Hematopoietic multipotent progenitor cell treated with erythropoietin and hydrocortisone succinate and interleukin-3 and kit ligand, for 15 days (in vitro differentiated cells): ENCODE measurements at regions not wholly inside any gene's neighbourhood (a gene's known extent, or its start where the extent isn't known, plus 50 kb on each side); places are given as distances from the start of the nearest gene placed in this dataset.

Source experiments
- DNase-seq: peaks from one replicate; pipeline ENCODE4 v3.0.0-alpha.2; 2015; ENCODE audit warnings: low spot score

DNA sequence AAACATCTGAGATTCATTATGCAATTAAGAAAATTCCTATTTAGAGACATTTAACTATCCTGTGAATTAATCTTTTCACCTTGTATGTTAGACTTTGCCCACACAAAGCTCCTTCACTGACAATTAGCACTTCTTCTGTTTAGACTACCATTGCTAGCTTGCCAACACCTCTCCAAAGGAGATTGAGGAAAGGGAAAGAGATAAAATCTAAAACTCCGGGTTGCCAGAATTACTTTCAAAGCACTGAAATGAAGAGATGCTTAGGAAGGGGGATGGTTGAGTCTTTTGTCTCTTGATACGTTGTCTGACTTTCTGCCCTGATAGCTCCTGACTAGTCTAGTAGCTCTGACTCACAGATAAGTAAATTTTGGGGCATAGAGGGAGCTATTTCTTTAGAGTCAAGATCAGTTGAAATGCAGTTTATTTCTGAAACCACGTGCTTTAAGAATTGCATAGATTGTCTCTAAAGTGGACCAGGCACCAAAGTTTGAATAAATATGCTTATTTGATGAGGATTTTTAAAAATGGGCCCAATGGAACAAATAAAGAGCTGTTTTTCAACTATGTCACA is 74.1 kb upstream of the DSEL start:
- DNase-seq, result no peak

DNA sequence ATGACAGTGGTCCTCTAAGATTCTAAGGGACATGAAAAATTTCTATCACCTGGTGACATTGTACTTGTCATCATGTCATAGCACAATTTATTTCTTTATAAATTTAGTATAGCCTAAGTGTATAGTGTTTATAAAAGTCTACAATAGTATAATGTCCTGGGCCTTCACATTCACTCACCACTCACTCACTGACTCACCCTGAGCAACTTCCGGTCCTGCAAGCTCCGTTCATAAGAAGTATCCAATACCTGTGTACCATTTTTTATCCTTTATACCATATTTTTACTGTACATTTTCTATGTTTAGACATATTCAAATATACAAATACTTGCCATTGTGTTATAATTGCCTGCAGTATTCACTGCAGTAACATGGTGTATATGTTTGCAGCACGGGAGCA is 72.8 kb upstream of the DSEL start:
- no peak for DNase-seq

DNA sequence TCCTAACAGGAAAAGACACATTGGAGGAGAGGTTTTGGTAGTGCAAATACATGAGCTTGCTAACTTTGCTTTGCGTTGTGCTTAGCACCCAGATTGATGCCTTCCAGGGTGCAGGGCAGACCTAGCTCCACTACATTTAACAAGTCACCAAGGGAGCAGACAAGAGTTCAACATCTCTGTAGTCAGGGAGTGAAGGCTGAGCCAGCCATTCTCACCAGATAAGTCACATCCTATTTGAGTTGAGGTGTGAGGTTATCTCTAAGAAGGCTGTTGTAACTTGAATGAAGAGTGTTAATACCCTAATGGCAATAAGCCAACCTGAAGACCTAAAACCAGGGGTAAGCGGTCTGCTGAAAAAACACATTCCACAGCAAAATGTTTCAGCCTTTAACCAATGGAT is 69.6 kb upstream of the DSEL start:
- DNase-seq, result no peak

DNA sequence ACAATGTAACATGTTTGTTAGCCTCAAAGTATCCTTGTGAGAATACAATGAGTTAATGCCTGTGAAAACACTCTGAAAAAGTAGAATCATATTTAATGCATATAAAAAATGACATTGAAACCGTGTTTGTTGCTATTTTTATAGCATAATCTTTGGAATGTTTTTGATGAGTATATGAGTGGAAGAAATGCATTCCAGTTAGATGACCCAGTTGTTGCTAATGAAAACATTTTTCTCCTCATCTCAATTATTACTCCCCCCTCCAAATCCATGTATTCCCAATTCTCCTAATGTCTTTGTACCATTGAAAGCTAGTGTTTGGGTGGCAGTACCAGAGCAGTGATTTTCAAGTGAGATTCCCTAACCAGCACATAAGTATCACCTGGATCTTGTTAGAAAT is 67.1 kb upstream of the DSEL start:
- no peak for DNase-seq

DNA sequence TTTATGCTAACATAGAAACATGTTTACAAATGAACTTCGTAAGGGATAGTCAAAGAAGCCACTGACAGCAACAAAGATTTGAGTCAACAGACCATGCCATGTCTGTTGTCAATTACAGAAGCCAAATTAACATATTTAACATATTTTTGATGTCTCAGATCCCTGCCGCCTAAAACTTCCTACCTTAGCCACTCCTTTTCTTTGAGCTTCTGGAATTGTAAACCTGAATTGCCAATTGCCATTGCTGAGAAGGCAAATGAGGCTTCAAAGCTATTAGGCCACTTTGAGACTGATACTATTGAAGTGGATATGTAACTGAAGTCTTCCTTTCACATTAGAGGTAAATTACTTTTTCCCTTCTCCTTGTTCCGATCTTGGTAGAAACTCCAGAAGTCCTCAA is 66.0 kb upstream of the DSEL start:
- DNase-seq, result no peak

DNA sequence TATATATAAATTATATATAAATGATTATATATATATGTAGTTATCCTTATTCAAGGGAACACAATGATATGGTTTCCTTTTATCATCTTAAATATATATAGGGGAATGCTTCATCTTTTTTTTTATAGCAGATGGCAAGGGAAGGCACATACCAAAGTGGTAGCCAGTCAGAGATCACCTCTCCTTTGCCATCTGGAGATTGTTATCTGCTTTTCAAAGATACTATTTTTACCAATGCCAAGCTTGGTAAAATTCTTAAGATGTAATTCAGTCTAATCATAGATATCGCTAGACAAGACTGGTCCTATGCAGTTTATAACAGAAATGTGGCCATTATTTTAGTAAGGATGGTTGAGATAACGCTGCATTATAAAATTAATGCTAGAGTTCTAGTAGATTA is 64.7 kb upstream of the DSEL start:
- DNase-seq, result no peak

DNA sequence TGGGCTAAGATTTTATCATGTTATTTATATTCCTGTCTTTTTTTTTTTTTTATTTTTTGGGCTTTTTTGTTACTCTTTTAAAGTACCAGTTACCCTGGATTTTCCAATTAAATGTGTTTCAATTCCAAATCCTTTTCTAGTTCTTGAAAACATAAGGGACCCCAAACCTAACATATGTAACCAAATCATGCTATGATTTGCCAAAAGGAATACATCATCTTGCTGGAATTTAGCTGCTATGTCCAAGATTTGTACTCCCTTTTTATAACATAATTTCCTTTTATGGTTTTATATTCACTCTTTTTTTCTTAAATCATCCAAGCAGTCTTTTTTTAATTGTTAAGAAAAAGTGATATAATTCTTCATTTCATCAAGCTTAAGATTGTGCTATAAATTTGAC is 60.9 kb upstream of the DSEL start:
- DNase-seq, result no peak

DNA sequence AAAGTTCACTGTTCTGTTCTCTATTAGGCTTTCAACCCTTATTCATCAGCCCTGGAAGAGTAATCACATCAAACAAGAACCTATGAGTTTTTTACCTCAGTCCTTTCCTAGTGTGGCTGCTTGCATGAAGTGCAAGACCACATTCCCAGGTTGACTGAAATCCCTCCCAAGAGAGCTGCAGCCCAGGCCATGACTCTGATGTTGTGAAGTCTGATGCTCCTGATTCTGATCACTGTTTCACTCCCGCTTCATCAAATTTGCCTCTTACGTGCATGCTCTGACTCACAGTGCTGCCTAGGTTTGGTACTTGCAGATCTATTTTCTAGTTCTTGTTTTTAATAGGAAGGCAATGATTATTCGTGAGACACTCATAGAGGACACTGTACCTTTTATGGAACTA is 58.2 kb upstream of the DSEL start:
- DNase-seq, result no peak

DNA sequence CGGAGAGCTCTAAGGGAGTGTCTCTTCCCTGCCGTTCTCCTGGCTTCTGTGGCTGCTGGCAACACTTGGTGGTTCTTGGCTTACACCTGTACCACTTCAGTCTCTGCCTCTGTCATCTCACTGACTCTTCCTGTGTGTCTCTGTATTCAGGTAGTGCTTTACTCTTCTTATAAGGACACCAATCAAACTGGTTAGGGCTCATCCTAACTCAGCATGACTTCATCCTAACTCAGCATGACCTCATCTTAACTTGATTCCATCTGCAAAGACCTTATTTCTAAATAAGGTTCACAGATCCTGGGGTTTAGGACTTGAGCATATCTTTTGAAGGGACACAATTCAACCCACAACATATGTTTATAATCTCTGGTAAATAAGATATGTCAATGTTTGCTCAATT is 51.6 kb upstream of the DSEL start:
- no peak for DNase-seq
